ENCODE measurements at regions not wholly inside any gene's neighbourhood (a gene's known extent, or its start where the extent isn't known, plus 50 kb on each side); places are given as distances from the start of the nearest gene placed in this dataset.
"Not testable (repeated sequence)": the region's sequence is repeated elsewhere in the genome, so short reads cannot be mapped to it uniquely, and the experiment has no call there.

GRCh38 chr14:89572596-89573398 is 155.8 kb upstream of the FOXN3 start:
- DNase-seq (ENCODE audit: low read depth in 2 of 3, low spot score in 2 of 3): no peak

GRCh38 chr14:89571491-89571890 is 154.5 kb upstream of the FOXN3 start:
- no peak for DNase-seq (ENCODE audit: low read depth in 2 of 3, low spot score in 2 of 3)

GRCh38 chr14:89566644-89567415 is 149.8 kb upstream of the FOXN3 start:
- no peak for DNase-seq (ENCODE audit: low read depth in 2 of 3, low spot score in 2 of 3)

GRCh38 chr14:89566180-89566579 is 149.1 kb upstream of the FOXN3 start:
- no peak for DNase-seq (ENCODE audit: low read depth in 2 of 3, low spot score in 2 of 3)

GRCh38 chr14:89565607-89566006 is 148.6 kb upstream of the FOXN3 start:
- no peak for DNase-seq (ENCODE audit: low read depth in 2 of 3, low spot score in 2 of 3)

GRCh38 chr14:89564989-89565388 is 148.0 kb upstream of the FOXN3 start:
- DNase-seq (ENCODE audit: low read depth in 2 of 3, low spot score in 2 of 3): no peak

- no peak for DNase-seq (ENCODE audit: low read depth in 2 of 3, low spot score in 2 of 3)
Measured at GRCh38 chr14:89564286-89564957, 147.4 kb upstream of the FOXN3 start.

GRCh38 chr14:89563471-89563870 is 146.4 kb upstream of the FOXN3 start:
- DNase-seq (ENCODE audit: low read depth in 2 of 3, low spot score in 2 of 3): no peak

- DNase-seq (ENCODE audit: low read depth in 2 of 3, low spot score in 2 of 3): no peak
Measured at GRCh38 chr14:89551955-89552354, 134.9 kb upstream of the FOXN3 start.

- no peak for DNase-seq (ENCODE audit: low read depth in 2 of 3, low spot score in 2 of 3)
Measured at GRCh38 chr14:89551432-89551831, 134.4 kb upstream of the FOXN3 start.

GRCh38 chr14:89550821-89551220 is 133.8 kb upstream of the FOXN3 start:
- no peak for DNase-seq (ENCODE audit: low read depth in 2 of 3, low spot score in 2 of 3)

- no peak for DNase-seq (ENCODE audit: low read depth in 2 of 3, low spot score in 2 of 3)
Measured at GRCh38 chr14:89549381-89550125, 132.5 kb upstream of the FOXN3 start.

- not testable (repeated sequence) for DNase-seq (ENCODE audit: low read depth in 2 of 3, low spot score in 2 of 3)
Measured at GRCh38 chr14:89547047-89547446, 130.0 kb upstream of the FOXN3 start.

GRCh38 chr14:89544636-89545301 is 127.7 kb upstream of the FOXN3 start:
- no peak for DNase-seq (ENCODE audit: low read depth in 2 of 3, low spot score in 2 of 3)

GRCh38 chr14:89543425-89543790 is 126.4 kb upstream of the FOXN3 start:
- no peak for DNase-seq (ENCODE audit: low read depth in 2 of 3, low spot score in 2 of 3)

GRCh38 chr14:89542786-89543424 is 125.9 kb upstream of the FOXN3 start:
- no peak for DNase-seq (ENCODE audit: low read depth in 2 of 3, low spot score in 2 of 3)

- DNase-seq (ENCODE audit: low read depth in 2 of 3, low spot score in 2 of 3): no peak
Measured at GRCh38 chr14:89540830-89541470, 123.9 kb upstream of the FOXN3 start.

- DNase-seq (ENCODE audit: low read depth in 2 of 3, low spot score in 2 of 3): no peak
Measured at GRCh38 chr14:89540009-89540829, 123.2 kb upstream of the FOXN3 start.

GRCh38 chr14:89537911-89538310 is 120.9 kb upstream of the FOXN3 start:
- DNase-seq (ENCODE audit: low read depth in 2 of 3, low spot score in 2 of 3): no peak

Data from activated CD8-positive, alpha-beta memory T cell treated with anti-CD3 and anti-CD28 coated beads for 48 hours (primary cell).